GM12878 (cell line): ENCODE measurements at regions not wholly inside any gene's neighbourhood (a gene's known extent, or its start where the extent isn't known, plus 50 kb on each side); places are given as distances from the start of the nearest gene placed in this dataset.

Experiments
- ATAC-seq: fragments of 200-7000 bp; cut with Tn5 transposase; 3 replicates; pipeline ENCODE4 v1.9.1; 2020; ENCODE audit warnings: mild to moderate bottlenecking, moderate library complexity
- BruUV-seq: library from RNA; stranded (reverse); fragments of 400-500 nt; replicated peaks from 2 replicates; lab custom pipeline; 2021; lab: Mats Ljungman, UMichigan
- CTCF ChIA-PET: fragments of 300-600 bp; sonication (Branson Sonifier 250); formaldehyde crosslinking; extraction: SDS; loops from one replicate; lab custom pipeline; 2021; ENCODE audit warnings: inconsistent platforms; lab: Yijun Ruan, JAX
- POLR2A ChIA-PET: fragments of 350-600 bp; formaldehyde crosslinking; extraction: SDS; loops from one replicate; lab custom pipeline; 2021; ENCODE audit warnings: inconsistent platforms; lab: Charles Lee
- RAD21 ChIA-PET: fragments of 300-600 bp; sonication (Branson Sonifier 250); formaldehyde crosslinking; loops from one replicate; lab custom pipeline; 2023; ENCODE audit warnings: antibody characterized with exemption; ENCODE audit not compliant: unreplicated experiment; lab: Charles Lee
- SMC1A ChIA-PET: fragments of 300-600 bp; sonication (Branson Sonifier 250); formaldehyde crosslinking; loops from one replicate; lab custom pipeline; 2023; ENCODE audit not compliant: unreplicated experiment, uncharacterized antibody; lab: Charles Lee
- DNase-seq: peaks from one replicate; pipeline ENCODE4 v3.0.0-alpha.2; 2011; ENCODE audit warnings: low read depth, low spot score
- FAIRE-seq: peaks from 3 replicates; lab custom pipeline; 2011; peaks lifted over from hg19 to GRCh38; lab: Jason Lieb, UNC
- H2AFZ ChIP-seq: 2 replicates; pipeline ENCODE4 v1.6.0; 2011; ENCODE audit warnings: low read depth, low read length, control low read depth; ENCODE audit not compliant: control insufficient read depth
- H3K27ac ChIP-seq: 2 replicates; pipeline ENCODE4 v1.5.1; 2011; ENCODE audit warnings: control low read depth; ENCODE audit not compliant: control insufficient read depth, insufficient read depth
- H3K27me3 ChIP-seq, 2 experiments: replicated peaks in 1 of 2; 2 replicates each; pipeline versions ENCODE4 v1.6.0 to v1.6.1; 2011; ENCODE audit warnings: low read length in 1 of 2; ENCODE audit not compliant: control insufficient read depth in 2 of 2, insufficient read depth in 2 of 2
- H3K36me3 ChIP-seq, 2 experiments: 2 replicates each; pipeline ENCODE4 v1.5.1; 2011; ENCODE audit warnings: low read length in 1 of 2; ENCODE audit not compliant: control insufficient read depth in 2 of 2, insufficient read depth in 2 of 2
- H3K4me1 ChIP-seq: 2 replicates; pipeline ENCODE4 v1.6.1; 2011; ENCODE audit warnings: mild to moderate bottlenecking, low read length, moderate library complexity, mixed read lengths; ENCODE audit not compliant: control insufficient read depth, insufficient read depth
- H3K4me2 ChIP-seq: 2 replicates; pipeline ENCODE4 v1.6.0; 2011; ENCODE audit warnings: control low read depth; ENCODE audit not compliant: control insufficient read depth, insufficient read depth
- H3K4me3 ChIP-seq: fragments of 200-600 bp; sonication (generic); 2 replicates; pipeline ENCODE4 v1.5.1; 2016
- H3K79me2 ChIP-seq: 2 replicates; pipeline ENCODE4 v1.6.0; 2011; ENCODE audit warnings: low read length; ENCODE audit not compliant: control insufficient read depth, insufficient read depth
- H3K9ac ChIP-seq: 2 replicates; pipeline ENCODE4 v1.8.0; 2011; ENCODE audit warnings: low read length, control low read depth, mixed read lengths; ENCODE audit not compliant: control insufficient read depth, insufficient read depth
- H3K9me3 ChIP-seq: replicated peaks from 3 replicates; pipeline ENCODE4 v1.5.1; 2011; ENCODE audit warnings: mild to moderate bottlenecking, low read length; ENCODE audit not compliant: control insufficient read depth, insufficient read depth
- H4K20me1 ChIP-seq: 2 replicates; pipeline ENCODE4 v1.6.0; 2011; ENCODE audit not compliant: control insufficient read depth, insufficient read depth
- BACH1 ChIP-seq: fragments of 450-650 bp; IDR thresholded peaks from 2 replicates; pipeline ENCODE4 v1.6.1; 2017; ENCODE audit warnings: mild to moderate bottlenecking, borderline replicate concordance
- CHD4 ChIP-seq: fragments of 200-600 bp; sonication (generic); IDR thresholded peaks from 2 replicates; pipeline ENCODE4 v1.6.1; 2016; ENCODE audit warnings: mild to moderate bottlenecking
- HSF1 ChIP-seq: fragments of 150-350 bp; IDR thresholded peaks from 2 replicates; pipeline ENCODE4 v1.6.1; 2014; ENCODE audit warnings: mild to moderate bottlenecking, low read depth, low read length
- MYB ChIP-seq: fragments of 150-350 bp; IDR thresholded peaks from 2 replicates; pipeline ENCODE4 v1.6.1; 2014; ENCODE audit warnings: mild to moderate bottlenecking, low read depth, low read length, borderline replicate concordance
- MYC ChIP-seq: IDR thresholded peaks from 2 replicates; pipeline ENCODE4 v1.6.1; 2011; ENCODE audit warnings: mild to moderate bottlenecking, low read length, moderate library complexity, inconsistent platforms; ENCODE audit not compliant: insufficient read depth, insufficient replicate concordance, insufficient read length, severe bottlenecking
- PML ChIP-seq: IDR thresholded peaks from 2 replicates; pipeline ENCODE4 v1.6.1; 2012; ENCODE audit warnings: low read length, inconsistent platforms
- SP1 ChIP-seq: IDR thresholded peaks from one replicate; pipeline ENCODE4 v1.6.1; 2011; ENCODE audit warnings: low read depth, low read length
- WGBS: methylation state at CpG from one replicate; pipeline ENCODE4 v1.1.6; 2016; ENCODE audit warnings: low lambda C conversion rate; ENCODE audit not compliant: insufficient replicate concordance, insufficient coverage; ENCODE audit errors: missing lambda C conversion rate; 5-methylcytosine and 5-hydroxymethylcytosine counted together
- in situ Hi-C: fragments of 300-500 bp; cut with MboI; formaldehyde crosslinking; loops from 9 replicates; pipeline ENCODE4 v1.14.3; 2018; ENCODE audit warnings: mixed read lengths
- intact Hi-C: fragments of 100-400 bp; cut with micrococcal nuclease; formaldehyde crosslinking; loops from one replicate; pipeline ENCODE4 v1.14.2; 2022; ENCODE audit not compliant: unreplicated experiment

- CTCF ChIA-PET, result no interaction called here
- no peak overlapping the region for H3K9ac ChIP-seq
- no peaks in the 10 kb centered on the region for H3K36me3 ChIP-seq
- no peaks in the 10 kb centered on the region for H3K4me1 ChIP-seq
- no peaks in the 10 kb centered on the region for H3K9me3 ChIP-seq
- no peak overlapping the region for H3K4me3 ChIP-seq
- no peaks in the 10 kb centered on the region; a peak in 3 of 4 replicates for H3K27me3 ChIP-seq
- POLR2A ChIA-PET, result no interaction called here
- BruUV-seq, result no TSS peak
- DNase-seq (no peak), FAIRE-seq (no peak)
- RAD21 ChIA-PET, result no interaction called here
- no peaks in the 10 kb centered on the region for H3K79me2 ChIP-seq
- in situ Hi-C loops, result no loop called here
- H3K27ac ChIP-seq, result no peak overlapping the region
- H3K4me2 ChIP-seq, result no peak overlapping the region
- SMC1A ChIA-PET, result no interaction called here
- TF ChIP-seq HSF1, result no peak
- TF ChIP-seq PML, result no peak
- no peak for TF ChIP-seq CHD4
- TF ChIP-seq SP1, result no peak
- no peak for TF ChIP-seq MYB
- TF ChIP-seq MYC, result no peak
- no peak for TF ChIP-seq BACH1
- TF ChIP-seq, all 136 proteins: peak for 0
- intact Hi-C loops, result no loop called here
- 26% methylated on average over 7 of the region's 7 CpGs for WGBS
- H4K20me1 ChIP-seq, result no peaks in the 10 kb centered on the region
- no peak overlapping the region for H2AFZ ChIP-seq
- ATAC-seq, result no peak
Observed at GRCh38 chr2:45256173-45256866, 247.1 kb upstream of the SIX2 start.
